ENCODE measurements at regions not wholly inside any gene's neighbourhood (a gene's known extent, or its start where the extent isn't known, plus 50 kb on each side); places are given as distances from the start of the nearest gene placed in this dataset.

DNA sequence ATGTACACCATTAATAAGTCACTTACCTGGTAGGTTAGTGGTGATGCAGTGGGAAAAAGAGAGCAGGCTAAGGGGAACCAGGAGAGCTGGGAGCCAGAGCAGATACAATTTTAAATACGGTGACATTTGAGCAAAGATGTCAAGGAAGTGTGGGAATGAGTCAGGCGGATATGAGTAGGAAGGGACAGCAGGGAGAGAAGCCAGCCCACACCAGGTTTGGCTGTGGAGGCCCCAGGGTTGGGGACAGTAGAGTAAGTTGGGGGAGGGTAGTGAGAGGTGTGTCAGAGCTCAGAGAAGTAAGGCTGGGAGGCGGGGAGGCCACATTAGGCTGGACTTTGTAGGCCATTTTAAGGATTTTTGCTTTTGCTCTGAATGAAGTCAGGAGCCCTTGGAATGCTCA is 482.0 kb downstream of the DISC1 start:
- TF ChIP-seq, protein P1, sequence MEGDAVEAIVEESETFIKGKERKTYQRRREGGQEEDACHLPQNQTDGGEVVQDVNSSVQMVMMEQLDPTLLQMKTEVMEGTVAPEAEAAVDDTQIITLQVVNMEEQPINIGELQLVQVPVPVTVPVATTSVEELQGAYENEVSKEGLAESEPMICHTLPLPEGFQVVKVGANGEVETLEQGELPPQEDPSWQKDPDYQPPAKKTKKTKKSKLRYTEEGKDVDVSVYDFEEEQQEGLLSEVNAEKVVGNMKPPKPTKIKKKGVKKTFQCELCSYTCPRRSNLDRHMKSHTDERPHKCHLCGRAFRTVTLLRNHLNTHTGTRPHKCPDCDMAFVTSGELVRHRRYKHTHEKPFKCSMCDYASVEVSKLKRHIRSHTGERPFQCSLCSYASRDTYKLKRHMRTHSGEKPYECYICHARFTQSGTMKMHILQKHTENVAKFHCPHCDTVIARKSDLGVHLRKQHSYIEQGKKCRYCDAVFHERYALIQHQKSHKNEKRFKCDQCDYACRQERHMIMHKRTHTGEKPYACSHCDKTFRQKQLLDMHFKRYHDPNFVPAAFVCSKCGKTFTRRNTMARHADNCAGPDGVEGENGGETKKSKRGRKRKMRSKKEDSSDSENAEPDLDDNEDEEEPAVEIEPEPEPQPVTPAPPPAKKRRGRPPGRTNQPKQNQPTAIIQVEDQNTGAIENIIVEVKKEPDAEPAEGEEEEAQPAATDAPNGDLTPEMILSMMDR (conservative IDR thresholded peaks at IDR 0.05; ENCODE audit: low read depth, low read length), result no peak
- TF ChIP-seq EZH2 (IDR thresholded peaks at IDR 0.05; ENCODE audit: borderline replicate concordance, low read depth, low read length, poor library complexity, severe bottlenecking), result no peak
